ENCODE measurements at regions not wholly inside any gene's neighbourhood (a gene's known extent, or its start where the extent isn't known, plus 50 kb on each side); places are given as distances from the start of the nearest gene placed in this dataset.

DNA sequence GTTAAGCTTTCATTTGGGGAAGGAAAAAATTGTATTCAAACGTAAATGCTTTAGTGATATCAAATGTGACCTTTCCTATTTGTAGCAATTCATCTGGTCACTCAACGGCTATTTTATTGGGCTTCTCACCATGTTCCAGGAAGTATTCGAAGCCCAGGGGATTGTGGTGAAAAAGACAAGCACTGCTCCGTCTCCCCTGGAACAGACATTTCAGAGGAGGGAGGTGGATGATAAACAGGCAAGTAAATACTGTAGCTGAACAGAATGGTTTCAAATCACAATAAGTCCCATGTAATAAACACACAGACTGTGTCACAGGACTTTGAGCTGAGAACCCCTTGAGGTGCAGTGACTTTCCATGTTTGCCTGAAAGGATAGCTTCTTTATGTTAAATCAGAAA is 464.7 kb upstream of the HNRNPA3 start:
- TF ChIP-seq NR2F1 (CRISPR knock-in tag; IDR thresholded peaks at IDR 0.05), result no peak
- no peak for TF ChIP-seq ZBTB20 (CRISPR knock-in tag; IDR thresholded peaks at IDR 0.05; ENCODE audit: borderline replicate concordance, low read depth)
- no peak for TF ChIP-seq ZNF354B (CRISPR knock-in tag; IDR thresholded peaks at IDR 0.05)
- TF ChIP-seq POLR2AphosphoS2 (IDR thresholded peaks at IDR 0.05; ENCODE audit: low read depth, low read length), result no peak
- TF ChIP-seq TBX2 (CRISPR knock-in tag; IDR thresholded peaks at IDR 0.05; ENCODE audit: borderline replicate concordance), result no peak
- no peak for TF ChIP-seq RAD21 (CRISPR knock-in tag; IDR thresholded peaks at IDR 0.05)
- TF ChIP-seq, protein P1, sequence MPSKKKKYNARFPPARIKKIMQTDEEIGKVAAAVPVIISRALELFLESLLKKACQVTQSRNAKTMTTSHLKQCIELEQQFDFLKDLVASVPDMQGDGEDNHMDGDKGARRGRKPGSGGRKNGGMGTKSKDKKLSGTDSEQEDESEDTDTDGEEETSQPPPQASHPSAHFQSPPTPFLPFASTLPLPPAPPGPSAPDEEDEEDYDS (CRISPR knock-in tag; IDR thresholded peaks at IDR 0.05), result no peak
- TF ChIP-seq, protein P2, sequence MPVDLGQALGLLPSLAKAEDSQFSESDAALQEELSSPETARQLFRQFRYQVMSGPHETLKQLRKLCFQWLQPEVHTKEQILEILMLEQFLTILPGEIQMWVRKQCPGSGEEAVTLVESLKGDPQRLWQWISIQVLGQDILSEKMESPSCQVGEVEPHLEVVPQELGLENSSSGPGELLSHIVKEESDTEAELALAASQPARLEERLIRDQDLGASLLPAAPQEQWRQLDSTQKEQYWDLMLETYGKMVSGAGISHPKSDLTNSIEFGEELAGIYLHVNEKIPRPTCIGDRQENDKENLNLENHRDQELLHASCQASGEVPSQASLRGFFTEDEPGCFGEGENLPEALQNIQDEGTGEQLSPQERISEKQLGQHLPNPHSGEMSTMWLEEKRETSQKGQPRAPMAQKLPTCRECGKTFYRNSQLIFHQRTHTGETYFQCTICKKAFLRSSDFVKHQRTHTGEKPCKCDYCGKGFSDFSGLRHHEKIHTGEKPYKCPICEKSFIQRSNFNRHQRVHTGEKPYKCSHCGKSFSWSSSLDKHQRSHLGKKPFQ (CRISPR knock-in tag; IDR thresholded peaks at IDR 0.05; ENCODE audit: insufficient replicate concordance), result no peak
- TF ChIP-seq EZH2 (conservative IDR thresholded peaks at IDR 0.05; ENCODE audit: low read depth, low read length), result no peak
- no peak for TF ChIP-seq RCOR2 (CRISPR knock-in tag; IDR thresholded peaks at IDR 0.05)
- TF ChIP-seq ZNF335 (CRISPR knock-in tag; IDR thresholded peaks at IDR 0.05), result no peak
- TF ChIP-seq POLR2A (IDR thresholded peaks at IDR 0.05; ENCODE audit: insufficient read depth in 1 of 2, low read depth in 2 of 2, low read length in 2 of 2), result no peak

All from HepG2 (cell line).